PC-3 (cell line): ENCODE measurements at regions not wholly inside any gene's neighbourhood (a gene's known extent, or its start where the extent isn't known, plus 50 kb on each side); places are given as distances from the start of the nearest gene placed in this dataset.
"Not testable (repeated sequence)": the region's sequence is repeated elsewhere in the genome, so short reads cannot be mapped to it uniquely, and the experiment has no call there.

Source experiments
- ATAC-seq: fragments of 200-7000 bp; cut with Tn5 transposase; 2 replicates; pipeline ENCODE4 v1.9.1; 2020; ENCODE audit warnings: mild to moderate bottlenecking, moderate library complexity
- BruUV-seq: library from RNA; stranded (reverse); fragments of 400-500 nt; replicated peaks from 2 replicates; lab custom pipeline; 2021; lab: Mats Ljungman, UMichigan
- CTCF ChIA-PET: fragments of 300-600 bp; sonication (Branson Sonifier 250); formaldehyde crosslinking; loops from one replicate; lab custom pipeline; 2022; ENCODE audit warnings: antibody characterized with exemption; lab: Charles Lee
- POLR2A ChIA-PET: fragments of 300-600 bp; sonication (Branson Sonifier 250); formaldehyde crosslinking; loops from one replicate; lab custom pipeline; 2022; ENCODE audit warnings: antibody characterized with exemption; ENCODE audit not compliant: unreplicated experiment; lab: Charles Lee
- DNase-seq: peaks from one replicate; pipeline ENCODE4 v3.0.0-alpha.2; 2015
- H2AFZ ChIP-seq: fragments of 300-600 bp; sonication (generic); 2 replicates; pipeline ENCODE4 v1.6.0; 2016; ENCODE audit warnings: antibody characterized with exemption, low read length
- H3F3A ChIP-seq: fragments of 300-600 bp; sonication (generic); one replicate; pipeline ENCODE4 v1.6.0; 2017; ENCODE audit warnings: antibody characterized with exemption, low read length, control low read depth, mild to moderate bottlenecking; ENCODE audit not compliant: unreplicated experiment
- H3K27ac ChIP-seq: fragments of 300-600 bp; sonication (generic); 2 replicates; pipeline ENCODE4 v1.5.1; 2016; ENCODE audit warnings: mild to moderate bottlenecking, low read length
- H3K27me3 ChIP-seq: fragments of 300-600 bp; sonication (generic); 2 replicates; pipeline ENCODE4 v1.6.1; 2016; ENCODE audit warnings: low read length, mixed read lengths
- H3K36me3 ChIP-seq: fragments of 300-600 bp; sonication (generic); 2 replicates; pipeline ENCODE4 v1.6.1; 2016; ENCODE audit warnings: low read depth, mixed run types, low read length, mixed read lengths
- H3K4me1 ChIP-seq: fragments of 300-600 bp; sonication (generic); 2 replicates; pipeline ENCODE4 v1.5.1; 2016; ENCODE audit warnings: low read length; ENCODE audit not compliant: insufficient read depth
- H3K4me2 ChIP-seq: fragments of 300-600 bp; sonication (generic); 2 replicates; pipeline ENCODE4 v1.6.0; 2016; ENCODE audit warnings: low read length
- H3K4me3 ChIP-seq: fragments of 300-600 bp; sonication (generic); 2 replicates; pipeline ENCODE4 v1.5.1; 2016; ENCODE audit warnings: mild to moderate bottlenecking, low read length, mixed read lengths
- H3K79me2 ChIP-seq: fragments of 300-600 bp; sonication (generic); 2 replicates; pipeline ENCODE4 v1.6.1; 2017; ENCODE audit warnings: low read length, mixed read lengths
- H3K9ac ChIP-seq: fragments of 300-600 bp; sonication (generic); 2 replicates; pipeline ENCODE4 v1.6.0; 2016; ENCODE audit warnings: mild to moderate bottlenecking, low read length
- H3K9me2 ChIP-seq: fragments of 300-600 bp; sonication (generic); replicated peaks from 2 replicates; pipeline ENCODE4 v1.6.1; 2016; ENCODE audit warnings: mixed run types, low read length, mixed read lengths
- H3K9me3 ChIP-seq: fragments of 300-600 bp; sonication (generic); 2 replicates; pipeline ENCODE4 v1.6.1; 2016; ENCODE audit warnings: low read length, mixed read lengths
- H4K20me1 ChIP-seq: fragments of 300-600 bp; sonication (generic); 2 replicates; pipeline ENCODE4 v1.6.1; 2016; ENCODE audit warnings: low read length, mixed read lengths
- CTCF ChIP-seq: fragments of 300-600 bp; sonication (generic); conservative IDR thresholded peaks from 2 replicates; pipeline ENCODE4 v1.5.1; 2017; ENCODE audit warnings: antibody characterized with exemption, low read depth, mild to moderate bottlenecking, low read length
- EZH2 ChIP-seq: fragments of 300-600 bp; sonication (generic); IDR thresholded peaks from one replicate; pipeline ENCODE4 v1.6.1; 2017; ENCODE audit warnings: antibody characterized with exemption, mild to moderate bottlenecking, low read length; ENCODE audit not compliant: unreplicated experiment
- EZH2phosphoT487 ChIP-seq: fragments of 300-600 bp; sonication (generic); IDR thresholded peaks from 2 replicates; pipeline ENCODE4 v1.6.1; 2018; ENCODE audit warnings: mild to moderate bottlenecking, antibody characterized with exemption, low read length, borderline replicate concordance
- intact Hi-C: fragments of 100-400 bp; cut with micrococcal nuclease; formaldehyde crosslinking; loops from 2 replicates; pipeline ENCODE4 v1.9.0; 2023

DNA sequence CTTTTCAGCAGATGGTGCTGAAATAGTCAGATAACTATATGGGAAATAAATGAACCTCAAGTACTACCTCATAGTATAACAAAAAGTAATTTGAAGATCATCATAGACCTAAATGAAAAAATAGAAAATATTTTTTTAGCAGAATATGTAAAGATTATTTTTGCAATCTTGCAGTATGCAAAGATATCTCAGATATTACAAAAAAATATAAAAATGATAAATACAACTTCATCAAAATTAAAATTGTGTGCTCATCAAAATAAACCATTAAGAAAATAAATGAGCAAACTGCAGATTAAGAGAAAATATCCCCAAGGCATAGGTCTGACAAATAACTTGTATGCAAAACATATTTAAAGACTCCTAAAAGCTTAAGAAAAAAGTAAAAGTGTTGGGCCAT lies 83.4 kb upstream of the KCND2 start:
- Histone ChIP-seq H4K20me1 (no peaks in the 10 kb centered on the region), H3K27me3 (no peaks in the 10 kb centered on the region), H3K4me3 (no peak overlapping the region), H3K9ac (no peak overlapping the region), H3K4me1 (no peaks in the 10 kb centered on the region), H3K9me2 (no peaks in the 10 kb centered on the region), H3K27ac (no peak overlapping the region), H3K79me2 (no peaks in the 10 kb centered on the region), H3F3A (no peaks in the 10 kb centered on the region), H2AFZ (no peak overlapping the region), H3K4me2 (no peak overlapping the region), H3K36me3 (no peaks in the 10 kb centered on the region), H3K9me3 (no peaks in the 10 kb centered on the region)
- intact Hi-C loops: no loop called here
- DNase-seq (no peak), ATAC-seq (no peak)
- POLR2A ChIA-PET: no interaction called here
- CTCF ChIA-PET: no interaction called here
- TF ChIP-seq CTCF (no peak), EZH2phosphoT487 (no peak), EZH2 (no peak)
- no TSS peak for BruUV-seq

DNA sequence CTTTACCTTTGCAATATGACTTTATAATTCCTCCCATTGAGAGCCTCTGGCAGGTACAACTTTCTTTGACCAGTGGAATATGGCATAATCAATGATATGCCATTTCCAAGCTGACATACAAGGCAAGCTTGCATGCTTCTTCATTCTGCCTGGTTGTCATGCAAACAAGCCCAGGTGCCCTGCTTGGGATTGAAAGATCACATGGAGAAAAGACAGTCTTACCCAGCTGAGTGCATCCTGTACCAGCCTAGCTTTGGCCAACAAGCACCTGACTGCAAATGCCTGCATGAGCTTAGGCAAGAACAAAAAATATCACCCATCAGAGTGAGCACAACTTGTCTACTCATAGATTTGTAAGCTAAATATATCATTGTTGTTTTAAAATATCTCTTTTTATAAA lies 82.9 kb upstream of the KCND2 start:
- no TSS peak for BruUV-seq
- H3K9ac ChIP-seq: no peak overlapping the region
- no peaks in the 10 kb centered on the region for H3K79me2 ChIP-seq
- no peak overlapping the region for H3K4me2 ChIP-seq
- no peak for DNase-seq
- H3F3A ChIP-seq: no peaks in the 10 kb centered on the region
- no peak overlapping the region for H2AFZ ChIP-seq
- TF ChIP-seq EZH2phosphoT487: no peak
- TF ChIP-seq EZH2: no peak
- TF ChIP-seq CTCF: no peak
- ATAC-seq: no peak
- H3K27ac ChIP-seq: no peak overlapping the region
- no peaks in the 10 kb centered on the region for H3K9me2 ChIP-seq
- H3K27me3 ChIP-seq: no peaks in the 10 kb centered on the region
- ChIA-PET CTCF (no interaction called here), POLR2A (no interaction called here)
- H3K36me3 ChIP-seq: no peaks in the 10 kb centered on the region
- no peaks in the 10 kb centered on the region for H3K4me1 ChIP-seq
- H3K4me3 ChIP-seq: no peak overlapping the region
- H4K20me1 ChIP-seq: no peaks in the 10 kb centered on the region
- intact Hi-C loops: no loop called here
- H3K9me3 ChIP-seq: no peaks in the 10 kb centered on the region

- POLR2A ChIA-PET: no interaction called here
- no peak overlapping the region for H3K4me2 ChIP-seq
- ATAC-seq: no peak
- no peak overlapping the region for H3K27ac ChIP-seq
- H3K9me2 ChIP-seq: no peaks in the 10 kb centered on the region
- no peak for TF ChIP-seq EZH2
- TF ChIP-seq EZH2phosphoT487: no peak
- no peak for TF ChIP-seq CTCF
- CTCF ChIA-PET: no interaction called here
- no TSS peak for BruUV-seq
- H2AFZ ChIP-seq: no peak overlapping the region
- intact Hi-C loops: no loop called here
- DNase-seq: no peak
- no peaks in the 10 kb centered on the region for H3K4me1 ChIP-seq
- H3K79me2 ChIP-seq: no peaks in the 10 kb centered on the region
- H3K27me3 ChIP-seq: no peaks in the 10 kb centered on the region
- no peak overlapping the region for H3K4me3 ChIP-seq
- no peaks in the 10 kb centered on the region for H3K9me3 ChIP-seq
- no peak overlapping the region for H3K9ac ChIP-seq
- H4K20me1 ChIP-seq: no peaks in the 10 kb centered on the region
- H3F3A ChIP-seq: no peaks in the 10 kb centered on the region
- H3K36me3 ChIP-seq: no peaks in the 10 kb centered on the region
Observed at GRCh38 chr7:120190566-120190965, 82.4 kb upstream of the KCND2 start.

DNA sequence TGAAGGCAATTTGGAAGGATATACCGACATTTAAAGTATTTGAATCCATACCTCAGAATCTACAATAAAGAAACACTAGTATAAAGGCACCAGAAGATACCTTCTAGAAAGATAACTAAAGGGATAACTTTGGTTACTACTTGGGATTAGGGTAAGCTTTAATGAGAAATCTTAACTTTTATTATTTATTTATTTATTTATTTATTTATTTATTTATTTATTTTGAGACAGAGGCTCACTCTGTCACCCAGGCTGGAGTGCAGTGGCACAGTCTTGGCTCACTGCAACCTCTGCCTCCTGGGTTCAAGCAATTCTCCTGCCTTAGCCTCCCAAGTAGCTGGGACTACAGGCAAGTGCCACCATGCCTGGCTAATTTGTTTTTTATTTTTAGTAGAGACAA lies 81.6 kb upstream of the KCND2 start:
- H3K9me3 ChIP-seq, H3K4me3 ChIP-seq, intact Hi-C loops, H2AFZ ChIP-seq, H3K9ac ChIP-seq, CTCF ChIA-PET, BruUV-seq, H4K20me1 ChIP-seq, DNase-seq, H3K4me1 ChIP-seq, H3F3A ChIP-seq, H3K36me3 ChIP-seq, H3K79me2 ChIP-seq, H3K27ac ChIP-seq, H3K27me3 ChIP-seq, H3K9me2 ChIP-seq, ATAC-seq, POLR2A ChIA-PET, H3K4me2 ChIP-seq: not testable (repeated sequence)
